ENCODE measurements at regions not wholly inside any gene's neighbourhood (a gene's known extent, or its start where the extent isn't known, plus 50 kb on each side); places are given as distances from the start of the nearest gene placed in this dataset.
A peak's percentile ranks its signal among the peaks of the same experiment; 100 is the strongest.
"Not testable (repeated sequence)": the region's sequence is repeated elsewhere in the genome, so short reads cannot be mapped to it uniquely, and the experiment has no call there.

GRCh38 chr5:159797261-159797970 is 118.9 kb upstream of the ADRA1B start:
- no peak for DNase-seq

DNA sequence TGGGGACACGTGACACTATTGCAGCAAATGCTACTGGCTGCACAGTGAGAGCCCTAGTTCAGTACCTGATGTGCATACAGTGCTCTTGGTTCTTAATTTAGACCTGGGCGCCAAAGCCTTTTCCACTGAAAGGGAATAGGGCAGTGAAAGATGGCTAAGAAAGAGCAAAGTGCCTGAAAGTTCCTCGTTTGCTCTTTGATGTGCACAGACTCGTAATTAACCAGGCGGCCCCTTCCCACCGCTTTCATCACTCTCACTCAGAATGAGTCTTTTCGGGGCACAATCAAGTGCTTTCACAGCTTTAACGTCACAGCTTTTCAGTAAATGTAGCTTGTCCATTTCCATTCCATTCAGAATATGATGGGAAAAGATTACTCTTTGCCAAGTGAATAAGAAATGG is 116.6 kb upstream of the ADRA1B start:
- DNase-seq: no peak

DNA sequence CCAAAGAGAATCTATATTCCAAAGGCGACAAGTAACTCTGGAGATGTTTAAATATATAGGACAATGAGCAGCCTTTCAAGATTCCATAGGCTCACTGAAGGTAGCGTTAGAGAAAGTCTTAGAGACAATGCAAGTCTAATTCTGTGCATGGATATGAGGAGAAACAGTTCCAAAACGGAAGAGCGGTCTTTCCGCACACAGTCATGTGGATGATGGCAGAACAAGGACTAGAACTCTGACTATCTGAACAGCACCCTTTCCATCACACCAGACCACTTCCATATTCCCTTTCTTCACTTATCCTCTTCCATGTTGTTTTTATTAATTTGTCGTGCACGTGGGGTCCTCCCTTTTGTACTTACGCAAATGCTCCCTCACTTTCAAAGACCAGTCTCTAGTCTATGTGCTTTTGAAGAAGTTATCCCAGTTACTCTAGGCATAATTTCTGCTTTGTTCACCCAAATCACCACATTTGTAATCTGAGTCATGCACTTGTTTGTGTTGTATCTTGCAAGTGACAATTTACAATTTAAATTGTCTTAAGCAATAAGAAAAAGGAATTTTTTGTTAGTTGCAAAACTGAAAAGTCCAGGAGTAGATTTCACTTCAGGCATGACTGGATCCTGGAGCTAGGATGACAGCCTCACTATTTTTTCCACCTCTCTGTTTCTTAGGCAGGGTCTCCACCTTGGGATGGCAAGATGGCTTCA is 116.0 kb upstream of the ADRA1B start:
- DNase-seq: no peak

DNA sequence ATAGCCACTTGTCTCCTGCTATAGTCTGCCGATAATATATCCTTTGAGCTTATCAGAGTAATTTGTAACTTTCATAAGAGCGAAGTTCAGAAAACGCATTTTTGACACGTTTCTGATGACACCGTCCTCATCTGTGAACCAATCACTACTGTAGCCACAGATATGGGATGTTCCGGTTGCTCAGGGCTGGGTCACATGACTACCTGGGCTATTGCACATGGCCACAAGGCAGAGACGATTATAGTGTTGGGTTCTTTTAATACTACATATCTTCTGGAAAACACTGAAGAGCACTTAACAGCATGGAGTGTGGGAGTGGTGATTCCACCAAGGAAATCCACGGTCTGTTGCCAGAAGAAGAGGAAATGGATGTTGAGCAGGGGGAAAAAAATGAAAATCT is 115.0 kb upstream of the ADRA1B start:
- DNase-seq: no peak

GRCh38 chr5:159802661-159803060 is 113.6 kb upstream of the ADRA1B start:
- no peak for DNase-seq

DNA sequence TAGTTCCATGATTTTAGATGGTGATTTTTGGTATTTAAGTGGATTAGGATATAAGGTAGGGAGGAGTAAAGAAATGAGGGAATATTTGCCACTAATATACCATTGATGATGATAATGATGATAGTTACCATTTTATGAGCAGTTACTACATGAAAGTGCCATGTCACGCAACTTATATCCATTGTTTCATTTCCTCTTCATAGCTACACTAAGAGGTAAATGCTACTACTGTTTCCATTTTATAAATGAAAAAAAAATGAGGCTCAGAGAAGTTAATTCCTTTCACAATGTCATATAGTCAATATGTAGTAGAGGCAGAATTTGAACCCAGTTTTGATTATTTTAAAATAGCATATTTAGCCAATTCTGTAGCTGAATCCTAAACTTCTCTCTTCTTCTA is 112.2 kb upstream of the ADRA1B start:
- DNase-seq: no peak

DNA sequence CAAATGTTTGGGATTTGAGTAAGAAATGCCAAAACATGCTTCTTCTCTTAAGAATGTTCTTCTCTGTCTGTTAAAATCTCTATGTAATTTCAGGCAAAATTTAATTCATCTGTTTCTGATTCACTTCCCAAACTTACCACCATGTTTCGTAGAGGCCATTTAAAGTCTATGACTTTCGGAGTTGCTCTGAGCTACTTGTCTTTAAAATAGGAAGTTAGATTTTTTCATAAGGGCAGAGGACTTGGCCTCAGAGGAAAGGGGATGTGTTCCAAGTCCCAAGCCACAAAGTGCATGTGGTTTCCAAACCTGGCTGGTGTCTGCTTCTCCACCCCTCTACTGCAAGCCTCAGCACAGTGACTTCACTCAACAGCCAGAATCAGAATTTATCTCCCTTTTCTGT is 111.3 kb upstream of the ADRA1B start:
- DNase-seq: peak; percentile 9

- DNase-seq: not testable (repeated sequence)
These were observed 109.1 kb upstream of the ADRA1B start for GRCh38 chr5:159807135-159807534.

GRCh38 chr5:159807586-159807985 is 108.7 kb upstream of the ADRA1B start:
- DNase-seq: no peak

DNA sequence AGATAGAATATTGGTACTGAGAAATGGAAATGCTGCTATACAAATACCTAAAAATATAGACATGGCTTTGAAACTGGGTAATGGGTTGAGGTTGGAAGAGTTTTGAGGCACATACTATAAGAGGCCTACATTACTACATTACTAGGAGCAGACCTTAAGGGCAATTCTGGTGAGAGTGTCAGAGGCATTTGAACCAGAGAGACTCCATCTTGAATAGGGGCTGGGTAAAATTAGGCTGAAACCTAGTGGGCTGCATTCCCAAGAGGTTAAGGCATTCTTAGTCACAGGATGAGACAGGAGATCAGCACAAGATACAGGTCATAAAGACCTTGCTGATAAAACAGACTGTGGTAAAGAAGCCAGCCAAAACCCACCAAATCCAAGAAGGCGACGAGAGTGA is 104.6 kb upstream of the ADRA1B start:
- no peak for DNase-seq

- DNase-seq: not testable (repeated sequence)
These were observed 103.5 kb upstream of the ADRA1B start for GRCh38 chr5:159812759-159813158.

- DNase-seq: no peak
These were observed 102.1 kb upstream of the ADRA1B start for GRCh38 chr5:159814222-159814621.

GRCh38 chr5:159814805-159815585 is 101.3 kb upstream of the ADRA1B start:
- DNase-seq: no peak

GRCh38 chr5:159817262-159818029 is 98.8 kb upstream of the ADRA1B start:
- DNase-seq: no peak

DNA sequence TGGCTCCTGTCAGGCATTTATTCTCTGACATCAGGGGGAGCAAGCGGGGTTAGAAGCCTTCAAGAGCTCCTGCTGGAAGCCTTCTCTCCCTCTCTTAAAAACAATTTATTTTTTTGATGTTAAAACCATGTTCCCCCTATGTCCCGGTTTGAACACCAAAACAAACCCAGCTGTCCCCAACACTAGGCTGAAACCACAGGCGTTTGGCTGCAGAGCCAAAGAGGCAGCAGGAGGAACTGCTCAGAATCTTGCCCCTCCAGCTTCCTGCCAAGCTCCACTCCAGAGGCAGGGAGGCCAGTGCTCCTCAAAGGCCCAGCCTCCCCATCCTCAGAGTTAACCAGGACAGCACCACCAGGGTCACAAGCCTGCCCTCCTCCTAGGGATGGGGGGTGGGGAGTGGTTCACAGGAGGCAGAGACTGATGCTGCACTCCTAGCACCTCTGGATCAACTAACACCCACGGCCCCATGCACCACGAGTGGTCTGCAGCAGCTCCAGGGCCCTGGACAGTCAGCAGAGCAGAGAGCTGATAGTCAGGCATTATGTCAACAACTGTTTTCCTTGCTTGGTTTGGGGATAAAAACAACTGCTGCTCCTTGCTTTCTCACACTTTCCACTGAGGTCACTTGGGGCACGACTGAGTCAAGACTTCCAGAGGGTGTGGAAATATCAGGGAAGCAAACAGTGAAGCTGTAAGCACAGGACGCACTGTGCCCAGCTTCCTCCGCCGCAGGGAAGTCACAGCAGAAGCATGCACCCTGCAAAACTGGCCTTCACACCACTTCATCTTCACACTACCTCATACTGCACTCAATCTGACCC is 96.5 kb upstream of the ADRA1B start:
- no peak for DNase-seq

DNA sequence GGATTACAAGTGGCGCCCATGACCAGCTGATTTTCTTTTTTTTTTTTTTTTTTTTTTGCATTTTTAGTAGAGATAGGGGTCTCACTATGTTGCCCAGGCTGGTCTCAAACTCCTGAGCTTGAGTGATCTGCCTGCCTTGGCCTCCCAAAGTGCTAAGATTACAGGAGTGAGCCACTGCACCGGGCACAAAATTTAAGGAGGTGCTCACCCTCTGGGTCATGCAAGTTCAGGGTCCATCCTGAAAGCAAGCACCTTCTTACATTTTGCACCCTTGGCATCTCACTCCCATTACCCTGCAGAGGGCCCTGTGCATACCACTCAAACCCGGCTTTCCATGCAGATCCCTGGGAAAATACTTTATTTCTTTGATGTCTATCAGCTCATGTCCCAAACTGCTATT is 95.6 kb upstream of the ADRA1B start:
- DNase-seq: no peak

DNA sequence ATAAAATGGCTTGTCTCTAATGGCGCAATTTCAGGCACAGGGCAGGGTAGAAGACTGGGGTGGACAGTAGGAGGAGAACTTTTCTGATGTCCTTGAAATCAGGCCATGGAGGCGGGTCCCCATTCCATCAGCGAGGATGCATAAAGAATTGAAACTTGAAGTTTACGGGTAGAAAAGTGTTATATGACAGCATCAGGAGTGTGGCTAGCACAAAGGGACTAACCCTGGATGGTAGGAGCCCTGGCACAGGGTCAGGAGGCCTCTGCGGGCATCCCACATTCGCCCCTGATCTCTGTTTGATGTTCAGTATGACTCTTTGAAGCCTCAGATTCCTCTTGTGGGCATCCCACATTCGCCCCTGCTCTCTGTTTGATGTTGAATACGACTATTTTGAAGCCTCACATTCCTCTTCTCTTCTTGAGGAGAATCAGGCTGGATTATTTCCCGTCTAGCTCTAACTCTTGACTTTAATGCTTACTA is 94.8 kb upstream of the ADRA1B start:
- no peak for DNase-seq

DNA sequence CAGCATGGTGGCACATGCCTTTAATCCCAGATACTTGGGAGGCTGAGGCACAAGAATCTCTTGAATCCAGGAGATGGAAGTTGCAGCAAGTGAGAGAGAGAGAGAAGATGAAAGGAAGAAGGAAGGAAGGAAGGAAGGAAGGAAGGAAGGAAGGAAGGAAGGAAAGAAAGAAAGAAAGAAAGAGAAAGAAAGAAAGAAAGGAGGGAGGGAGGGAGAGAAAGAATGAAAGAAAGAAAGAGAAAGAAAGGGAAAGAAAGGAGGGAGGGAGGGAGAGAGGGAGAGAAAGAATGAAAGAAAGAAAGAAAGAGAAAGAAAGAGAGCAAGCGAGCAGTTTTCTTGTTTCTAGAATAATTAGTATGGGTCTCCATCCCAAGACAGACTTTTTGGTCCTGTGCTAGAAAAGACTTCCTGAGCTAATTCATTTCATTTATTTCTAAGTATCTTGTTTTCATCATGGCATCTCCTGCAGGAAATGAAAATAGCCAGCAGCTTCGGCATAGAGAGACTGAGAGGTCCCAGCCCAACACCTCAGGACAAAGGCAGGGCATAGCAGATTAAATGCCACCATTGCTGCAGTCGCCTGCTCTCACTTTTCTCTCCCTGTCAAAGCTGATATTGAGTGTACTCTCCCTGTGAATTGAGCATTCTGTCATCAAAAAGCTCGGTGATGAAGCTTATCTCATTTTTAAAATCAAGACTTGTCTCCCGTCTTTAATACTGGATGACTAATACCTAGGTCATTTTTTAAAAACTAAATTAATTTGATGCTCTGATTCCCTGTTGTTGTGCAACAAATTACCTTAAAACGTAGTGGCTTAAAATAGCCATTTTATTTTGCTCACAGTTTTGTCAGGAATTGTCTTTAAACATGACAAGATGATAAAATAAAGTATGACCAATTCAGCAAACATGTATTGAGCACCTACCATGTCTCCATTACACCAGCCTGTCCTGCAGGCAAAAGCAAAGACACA is 91.8 kb upstream of the ADRA1B start:
- no peak for DNase-seq

DNA sequence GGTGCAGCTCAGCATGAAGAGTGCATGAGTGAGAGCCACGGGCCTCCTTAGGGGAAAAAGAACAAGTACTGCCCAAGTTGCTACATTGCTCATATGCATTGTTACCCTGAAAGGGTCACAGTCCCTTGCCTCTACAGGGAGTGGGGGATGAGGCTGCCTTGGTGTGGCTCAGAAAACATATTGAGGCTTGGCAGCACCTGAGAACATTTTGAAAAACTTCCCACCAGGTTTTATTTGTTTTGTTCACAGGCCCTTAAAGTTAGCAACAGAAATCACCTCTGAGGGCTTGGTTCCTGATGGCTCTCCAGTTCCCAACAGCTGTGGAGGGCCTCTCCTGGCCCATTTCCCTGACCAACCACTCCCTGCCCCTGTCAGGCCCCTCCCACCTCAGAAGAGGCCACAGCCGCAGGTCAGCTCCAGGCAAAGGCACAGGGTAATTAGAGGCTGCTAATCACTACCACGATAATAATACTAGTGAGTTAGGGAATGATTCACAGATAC is 90.7 kb upstream of the ADRA1B start:
- no peak for DNase-seq

Measured in midbrain (tissue), 1 donor.